OCI-LY1 (cell line): ENCODE measurements at regions not wholly inside any gene's neighbourhood (a gene's known extent, or its start where the extent isn't known, plus 50 kb on each side); places are given as distances from the start of the nearest gene placed in this dataset.

Experiments
- H2AFZ ChIP-seq: fragments of 200-600 bp; sonication (generic), shearing (Covaris generic); 2 replicates; pipeline ENCODE4 v1.6.0; 2014; ENCODE audit warnings: antibody characterized with exemption, mild to moderate bottlenecking, low read length
- H3F3A ChIP-seq: fragments of 200-600 bp; sonication (generic), shearing (Covaris generic); 2 replicates; pipeline ENCODE4 v1.6.0; 2014; ENCODE audit warnings: mild to moderate bottlenecking, antibody characterized with exemption, low read length, moderate library complexity; ENCODE audit not compliant: insufficient read depth
- H3K27ac ChIP-seq: fragments of 200-600 bp; sonication (generic); 2 replicates; pipeline ENCODE4 v1.5.1; 2014; ENCODE audit warnings: low read length, mixed run types, mild to moderate bottlenecking, low read depth; ENCODE audit not compliant: poor library complexity, severe bottlenecking
- H3K27me3 ChIP-seq: fragments of 200-600 bp; sonication (generic); 2 replicates; pipeline ENCODE4 v1.6.0; 2014; ENCODE audit warnings: antibody characterized with exemption, mild to moderate bottlenecking, low read length, moderate library complexity; ENCODE audit not compliant: insufficient read depth
- H3K36me3 ChIP-seq: fragments of 200-600 bp; sonication (generic); 2 replicates; pipeline ENCODE4 v1.6.1; 2014; ENCODE audit warnings: mild to moderate bottlenecking, antibody characterized with exemption, low read length, moderate library complexity, mixed read lengths; ENCODE audit not compliant: insufficient read depth
- H3K4me1 ChIP-seq: fragments of 200-600 bp; sonication (generic); 2 replicates; pipeline ENCODE4 v1.5.1; 2014; ENCODE audit warnings: mild to moderate bottlenecking, low read length, moderate library complexity; ENCODE audit not compliant: insufficient read depth, severe bottlenecking
- H3K4me2 ChIP-seq: fragments of 200-600 bp; sonication (generic), shearing (Covaris generic); 2 replicates; pipeline ENCODE4 v1.6.1; 2014; ENCODE audit warnings: low read length
- H3K4me3 ChIP-seq: fragments of 200-600 bp; sonication (generic); 2 replicates; pipeline ENCODE4 v1.5.1; 2014; ENCODE audit warnings: low read length, low read depth, mild to moderate bottlenecking, mixed read lengths; ENCODE audit not compliant: poor library complexity, severe bottlenecking
- H3K79me2 ChIP-seq: fragments of 200-600 bp; shearing (Covaris generic); 2 replicates; pipeline ENCODE4 v1.6.1; 2016; ENCODE audit warnings: mixed run types, low read length, mixed read lengths; ENCODE audit not compliant: insufficient read depth
- H3K9ac ChIP-seq: fragments of 200-600 bp; sonication (generic), shearing (Covaris generic); 2 replicates; pipeline ENCODE4 v1.6.1; 2014; ENCODE audit warnings: mild to moderate bottlenecking, low read length, mixed read lengths
- H3K9me2 ChIP-seq: fragments of 200-600 bp; sonication (generic), shearing (Covaris generic); 2 replicates; pipeline ENCODE4 v1.6.1; 2014; ENCODE audit warnings: low read depth, mild to moderate bottlenecking, low read length, mixed read lengths
- H3K9me3 ChIP-seq: fragments of 200-600 bp; shearing (Covaris generic); 2 replicates; pipeline ENCODE4 v1.6.1; 2014; ENCODE audit warnings: low read length, mixed read lengths
- H4K20me1 ChIP-seq: fragments of 200-600 bp; sonication (generic), shearing (Covaris generic); 2 replicates; pipeline ENCODE4 v1.6.0; 2016; ENCODE audit warnings: mild to moderate bottlenecking, low read length; ENCODE audit not compliant: insufficient read depth
- EZH2 ChIP-seq: fragments of 200-600 bp; sonication (generic), shearing (Covaris generic); IDR thresholded peaks from 2 replicates; pipeline ENCODE4 v1.8.0; 2017; ENCODE audit warnings: borderline replicate concordance, mixed run types, mild to moderate bottlenecking, antibody characterized with exemption, low read length, moderate library complexity, mixed read lengths
- TF ChIP-seq, protein P1 (sequence below): fragments of 200-600 bp; sonication (generic), shearing (Covaris generic); IDR thresholded peaks from 2 replicates; pipeline ENCODE4 v1.5.1; 2017; ENCODE audit warnings: mild to moderate bottlenecking, antibody characterized with exemption, low read length, moderate library complexity, mixed read lengths

DNA sequence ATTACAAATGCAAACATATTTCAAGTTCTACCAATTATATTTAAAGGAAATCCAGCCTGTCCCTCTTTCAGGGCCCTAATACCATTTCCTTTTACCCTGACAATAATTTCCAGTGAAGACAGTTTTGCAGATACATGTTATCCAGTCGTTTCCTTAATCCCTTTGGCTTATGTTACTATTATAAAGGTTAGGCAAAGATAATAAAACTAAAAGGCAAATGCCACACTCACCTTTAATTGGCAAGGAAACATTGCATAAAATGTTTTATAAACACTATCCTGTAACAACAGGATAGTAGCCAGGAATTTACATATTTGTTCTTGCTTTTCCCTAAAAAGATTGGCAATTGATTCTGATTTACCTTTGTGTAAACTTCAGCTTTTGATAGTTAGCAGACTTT lies 168.7 kb downstream of the AEBP2 start:
- no peak overlapping the region for H3K9ac ChIP-seq
- TF ChIP-seq EZH2 = no peak
- TF ChIP-seq, protein P1, sequence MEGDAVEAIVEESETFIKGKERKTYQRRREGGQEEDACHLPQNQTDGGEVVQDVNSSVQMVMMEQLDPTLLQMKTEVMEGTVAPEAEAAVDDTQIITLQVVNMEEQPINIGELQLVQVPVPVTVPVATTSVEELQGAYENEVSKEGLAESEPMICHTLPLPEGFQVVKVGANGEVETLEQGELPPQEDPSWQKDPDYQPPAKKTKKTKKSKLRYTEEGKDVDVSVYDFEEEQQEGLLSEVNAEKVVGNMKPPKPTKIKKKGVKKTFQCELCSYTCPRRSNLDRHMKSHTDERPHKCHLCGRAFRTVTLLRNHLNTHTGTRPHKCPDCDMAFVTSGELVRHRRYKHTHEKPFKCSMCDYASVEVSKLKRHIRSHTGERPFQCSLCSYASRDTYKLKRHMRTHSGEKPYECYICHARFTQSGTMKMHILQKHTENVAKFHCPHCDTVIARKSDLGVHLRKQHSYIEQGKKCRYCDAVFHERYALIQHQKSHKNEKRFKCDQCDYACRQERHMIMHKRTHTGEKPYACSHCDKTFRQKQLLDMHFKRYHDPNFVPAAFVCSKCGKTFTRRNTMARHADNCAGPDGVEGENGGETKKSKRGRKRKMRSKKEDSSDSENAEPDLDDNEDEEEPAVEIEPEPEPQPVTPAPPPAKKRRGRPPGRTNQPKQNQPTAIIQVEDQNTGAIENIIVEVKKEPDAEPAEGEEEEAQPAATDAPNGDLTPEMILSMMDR = no peak
- no peak overlapping the region for H3K4me3 ChIP-seq
- no peaks in the 10 kb centered on the region for H3K36me3 ChIP-seq
- H3K9me3 ChIP-seq = no peaks in the 10 kb centered on the region
- no peaks in the 10 kb centered on the region for H3K9me2 ChIP-seq
- no peaks in the 10 kb centered on the region for H3K79me2 ChIP-seq
- no peaks in the 10 kb centered on the region for H3F3A ChIP-seq
- no peak overlapping the region for H3K4me2 ChIP-seq
- H2AFZ ChIP-seq = no peak overlapping the region
- H3K27ac ChIP-seq = no peak overlapping the region
- no peaks in the 10 kb centered on the region for H3K4me1 ChIP-seq
- H4K20me1 ChIP-seq = no peaks in the 10 kb centered on the region
- H3K27me3 ChIP-seq = no peaks in the 10 kb centered on the region

DNA sequence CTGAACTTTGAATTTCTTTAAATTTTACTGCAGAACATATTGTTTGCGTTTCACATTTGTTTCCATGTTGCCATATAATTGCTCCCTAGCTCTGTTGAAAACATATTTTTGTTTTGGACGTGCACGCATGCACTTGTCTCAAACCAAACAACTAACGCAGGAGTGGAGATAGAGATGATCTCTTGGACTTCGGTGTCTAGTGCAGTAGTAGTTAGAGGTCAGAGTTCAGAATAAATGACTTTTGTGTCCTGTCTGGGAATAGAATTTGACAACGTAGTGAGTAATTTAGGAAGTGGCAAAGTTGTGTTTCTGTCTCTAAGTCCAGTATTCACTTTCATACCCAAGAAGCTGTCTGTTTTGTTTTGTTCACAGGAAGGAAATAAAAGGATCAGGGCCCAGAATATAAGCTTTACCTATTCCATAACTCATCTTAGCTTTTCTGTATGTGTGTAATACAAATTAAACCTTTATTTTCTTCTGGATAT lies 173.8 kb downstream of the AEBP2 start:
- TF ChIP-seq EZH2 = no peak
- TF ChIP-seq, protein P1 = no peak
- H3K9me3 ChIP-seq = no peaks in the 10 kb centered on the region
- H3K4me1 ChIP-seq = no peaks in the 10 kb centered on the region
- no peaks in the 10 kb centered on the region for H3K79me2 ChIP-seq
- H3K27ac ChIP-seq = no peak overlapping the region
- H2AFZ ChIP-seq = no peak overlapping the region
- no peak overlapping the region for H3K4me3 ChIP-seq
- no peak overlapping the region for H3K4me2 ChIP-seq
- no peaks in the 10 kb centered on the region for H3K9me2 ChIP-seq
- H3K36me3 ChIP-seq = no peaks in the 10 kb centered on the region
- no peaks in the 10 kb centered on the region for H4K20me1 ChIP-seq
- no peaks in the 10 kb centered on the region for H3K27me3 ChIP-seq
- no peak overlapping the region for H3K9ac ChIP-seq
- no peaks in the 10 kb centered on the region for H3F3A ChIP-seq

DNA sequence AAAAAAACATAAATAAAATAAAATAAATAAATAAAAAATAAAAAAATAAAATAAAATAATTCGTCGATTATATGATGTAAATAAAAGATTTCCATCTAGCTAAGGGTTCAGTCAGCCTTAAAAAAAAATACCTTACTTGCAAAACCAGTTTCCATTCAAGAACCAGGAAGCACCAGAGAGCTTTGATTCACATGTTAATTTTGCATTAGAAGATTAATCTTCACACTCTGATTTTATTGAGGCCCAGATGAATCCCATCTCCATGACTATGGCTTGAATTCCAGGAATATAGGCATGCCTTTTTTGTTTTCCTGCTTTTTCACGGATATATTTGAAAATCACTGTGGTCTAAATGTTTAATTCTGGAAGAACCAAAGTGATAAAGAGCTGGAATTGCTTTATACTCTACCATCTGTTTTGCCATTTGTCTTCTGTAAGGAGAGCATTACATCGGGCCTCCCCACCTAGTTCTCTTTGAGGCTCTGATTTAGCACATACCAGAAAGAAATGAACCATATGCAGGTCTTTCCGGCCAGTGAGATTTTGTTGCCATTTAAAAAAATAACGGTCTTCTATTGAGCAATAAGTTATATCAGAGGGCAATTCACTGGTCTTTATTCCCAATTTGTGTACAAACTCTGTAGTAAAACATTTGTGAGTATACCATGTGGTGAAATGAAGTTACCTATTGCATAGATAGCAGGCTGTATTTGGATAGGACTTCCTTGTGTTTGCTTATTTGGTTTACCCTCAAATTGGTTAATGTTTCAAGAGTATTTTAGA lies 175.5 kb downstream of the AEBP2 start:
- Histone ChIP-seq H3K27me3 (no peaks in the 10 kb centered on the region), H3K79me2 (no peaks in the 10 kb centered on the region), H3K9ac (no peak overlapping the region), H3K4me2 (no peak overlapping the region), H3K36me3 (no peaks in the 10 kb centered on the region), H4K20me1 (no peaks in the 10 kb centered on the region), H3K4me1 (no peaks in the 10 kb centered on the region), H3K9me3 (no peaks in the 10 kb centered on the region), H2AFZ (no peak overlapping the region), H3F3A (no peaks in the 10 kb centered on the region), H3K4me3 (no peak overlapping the region), H3K9me2 (no peaks in the 10 kb centered on the region), H3K27ac (no peak overlapping the region)
- TF ChIP-seq EZH2 = no peak
- TF ChIP-seq, protein P1 = no peak
